DOHH2 (cell line): ENCODE measurements at regions not wholly inside any gene's neighbourhood (a gene's known extent, or its start where the extent isn't known, plus 50 kb on each side); places are given as distances from the start of the nearest gene placed in this dataset.

Experiments used
- H3F3A ChIP-seq: fragments of 200-600 bp; sonication (generic), shearing (Covaris generic); 2 replicates; pipeline ENCODE4 v1.6.0; 2016; ENCODE audit warnings: antibody characterized with exemption, mild to moderate bottlenecking; ENCODE audit not compliant: control insufficient read depth, insufficient read depth
- H3K27ac ChIP-seq: fragments of 200-600 bp; sonication (generic); 2 replicates; pipeline ENCODE4 v1.5.1; 2014; ENCODE audit warnings: low read depth, mild to moderate bottlenecking, low read length, moderate library complexity
- H3K27me3 ChIP-seq: fragments of 200-600 bp; sonication (generic); 2 replicates; pipeline ENCODE4 v1.6.1; 2014; ENCODE audit warnings: mild to moderate bottlenecking, low read length, mixed read lengths; ENCODE audit not compliant: control insufficient read depth
- H3K36me3 ChIP-seq: fragments of 200-600 bp; sonication (generic); 2 replicates; pipeline ENCODE4 v1.6.1; 2014; ENCODE audit warnings: mild to moderate bottlenecking, low read length, moderate library complexity, mixed read lengths; ENCODE audit not compliant: control insufficient read depth
- H3K4me1 ChIP-seq: fragments of 200-600 bp; sonication (generic); 2 replicates; pipeline ENCODE4 v1.6.1; 2014; ENCODE audit warnings: mild to moderate bottlenecking, low read length, mixed read lengths; ENCODE audit not compliant: control insufficient read depth
- H3K4me2 ChIP-seq: fragments of 200-600 bp; sonication (generic); 2 replicates; pipeline ENCODE4 v1.6.0; 2014; ENCODE audit warnings: mild to moderate bottlenecking, low read length, moderate library complexity
- H3K4me3 ChIP-seq: fragments of 200-600 bp; sonication (generic); 2 replicates; pipeline ENCODE4 v1.5.1; 2014; ENCODE audit warnings: mild to moderate bottlenecking, low read length, mixed read lengths
- H3K79me2 ChIP-seq: fragments of 200-600 bp; sonication (generic); 2 replicates; pipeline ENCODE4 v1.6.1; 2014; ENCODE audit warnings: mild to moderate bottlenecking, low read length, mixed read lengths; ENCODE audit not compliant: control insufficient read depth
- H3K9me2 ChIP-seq: fragments of 200-600 bp; sonication (generic); replicated peaks from 2 replicates; pipeline ENCODE4 v1.6.1; 2014; ENCODE audit warnings: mild to moderate bottlenecking, low read length, mixed read lengths; ENCODE audit not compliant: control insufficient read depth
- H3K9me3 ChIP-seq: fragments of 200-600 bp; sonication (generic); 2 replicates; pipeline ENCODE4 v1.6.1; 2014; ENCODE audit warnings: antibody characterized with exemption, low read length, mixed read lengths; ENCODE audit not compliant: control insufficient read depth, insufficient read depth
- H4K20me1 ChIP-seq: fragments of 200-600 bp; sonication (generic); 2 replicates; pipeline ENCODE4 v1.6.0; 2014; ENCODE audit warnings: low read depth, mild to moderate bottlenecking, antibody characterized with exemption, low read length, moderate library complexity; ENCODE audit not compliant: control insufficient read depth, insufficient read depth
- EZH2phosphoT487 ChIP-seq: fragments of 200-600 bp; sonication (generic); IDR thresholded peaks from 2 replicates; pipeline ENCODE4 v1.6.1; 2017; ENCODE audit warnings: borderline replicate concordance, mild to moderate bottlenecking, antibody characterized with exemption, low read length, moderate library complexity, mixed read lengths
- TF ChIP-seq, protein P1 (sequence below): fragments of 200-600 bp; sonication (generic); IDR thresholded peaks from one replicate; pipeline ENCODE4 v1.5.1; 2014; ENCODE audit warnings: antibody characterized with exemption, mild to moderate bottlenecking, low read depth, low read length; ENCODE audit not compliant: poor library complexity, severe bottlenecking

DNA sequence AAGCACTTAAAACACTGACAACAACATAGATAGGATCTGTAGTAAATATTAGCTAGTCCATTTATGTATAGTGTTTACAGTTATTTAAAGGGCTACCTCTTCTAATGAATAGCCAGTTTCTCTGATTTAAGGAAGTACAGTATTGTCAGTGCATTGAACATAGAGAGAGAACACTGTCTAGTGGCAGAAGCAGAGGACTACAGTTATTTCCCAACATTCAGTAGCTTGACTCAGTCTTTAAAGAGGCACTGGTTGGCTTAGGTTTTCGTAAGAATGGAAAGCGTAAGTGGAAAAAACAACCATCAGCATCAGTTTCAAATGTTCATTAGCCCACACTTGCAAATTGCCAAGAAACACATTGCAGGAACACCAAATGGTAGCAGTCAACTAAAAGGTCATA lies 125.0 kb upstream of the HMGA2 start:
- Histone ChIP-seq H3K9me3 (no peaks in the 10 kb centered on the region), H3K27me3 (no peaks in the 10 kb centered on the region), H4K20me1 (no peaks in the 10 kb centered on the region), H3K4me3 (no peak overlapping the region), H3K4me1 (no peaks in the 10 kb centered on the region), H3K36me3 (no peaks in the 10 kb centered on the region), H3K9me2 (no peaks in the 10 kb centered on the region), H3K27ac (no peak overlapping the region), H3K4me2 (no peak overlapping the region), H3K79me2 (no peaks in the 10 kb centered on the region), H3F3A (no peaks in the 10 kb centered on the region)
- TF ChIP-seq, protein P1, sequence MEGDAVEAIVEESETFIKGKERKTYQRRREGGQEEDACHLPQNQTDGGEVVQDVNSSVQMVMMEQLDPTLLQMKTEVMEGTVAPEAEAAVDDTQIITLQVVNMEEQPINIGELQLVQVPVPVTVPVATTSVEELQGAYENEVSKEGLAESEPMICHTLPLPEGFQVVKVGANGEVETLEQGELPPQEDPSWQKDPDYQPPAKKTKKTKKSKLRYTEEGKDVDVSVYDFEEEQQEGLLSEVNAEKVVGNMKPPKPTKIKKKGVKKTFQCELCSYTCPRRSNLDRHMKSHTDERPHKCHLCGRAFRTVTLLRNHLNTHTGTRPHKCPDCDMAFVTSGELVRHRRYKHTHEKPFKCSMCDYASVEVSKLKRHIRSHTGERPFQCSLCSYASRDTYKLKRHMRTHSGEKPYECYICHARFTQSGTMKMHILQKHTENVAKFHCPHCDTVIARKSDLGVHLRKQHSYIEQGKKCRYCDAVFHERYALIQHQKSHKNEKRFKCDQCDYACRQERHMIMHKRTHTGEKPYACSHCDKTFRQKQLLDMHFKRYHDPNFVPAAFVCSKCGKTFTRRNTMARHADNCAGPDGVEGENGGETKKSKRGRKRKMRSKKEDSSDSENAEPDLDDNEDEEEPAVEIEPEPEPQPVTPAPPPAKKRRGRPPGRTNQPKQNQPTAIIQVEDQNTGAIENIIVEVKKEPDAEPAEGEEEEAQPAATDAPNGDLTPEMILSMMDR: no peak
- no peak for TF ChIP-seq EZH2phosphoT487

DNA sequence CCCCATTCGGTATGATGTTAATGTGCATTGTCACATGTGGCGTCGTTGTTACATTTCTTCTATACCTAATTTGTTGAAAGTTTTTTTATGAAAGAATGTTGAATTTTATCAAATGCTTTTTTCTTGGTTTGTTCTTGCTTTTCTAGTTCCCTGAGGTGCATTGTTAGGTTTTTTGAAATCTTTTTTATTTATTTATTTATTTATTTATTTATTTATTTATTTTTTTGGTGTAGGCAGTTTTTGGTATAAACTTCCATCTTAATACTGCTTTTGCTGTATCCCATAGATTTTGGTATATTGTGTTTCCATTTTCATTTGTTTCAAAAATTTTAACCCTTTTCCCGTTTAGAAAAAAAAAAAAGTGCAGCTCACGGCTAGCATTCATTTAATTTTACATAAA lies 121.1 kb upstream of the HMGA2 start:
- no peak overlapping the region for H3K4me2 ChIP-seq
- H3K9me3 ChIP-seq: no peaks in the 10 kb centered on the region
- no peaks in the 10 kb centered on the region for H3K79me2 ChIP-seq
- H3K9me2 ChIP-seq: no peaks in the 10 kb centered on the region
- no peaks in the 10 kb centered on the region for H3K4me1 ChIP-seq
- H3K27ac ChIP-seq: no peak overlapping the region
- no peaks in the 10 kb centered on the region for H3K27me3 ChIP-seq
- H4K20me1 ChIP-seq: no peaks in the 10 kb centered on the region
- TF ChIP-seq EZH2phosphoT487: no peak
- TF ChIP-seq, protein P1: no peak
- H3K4me3 ChIP-seq: no peak overlapping the region
- H3F3A ChIP-seq: no peaks in the 10 kb centered on the region
- no peaks in the 10 kb centered on the region for H3K36me3 ChIP-seq

DNA sequence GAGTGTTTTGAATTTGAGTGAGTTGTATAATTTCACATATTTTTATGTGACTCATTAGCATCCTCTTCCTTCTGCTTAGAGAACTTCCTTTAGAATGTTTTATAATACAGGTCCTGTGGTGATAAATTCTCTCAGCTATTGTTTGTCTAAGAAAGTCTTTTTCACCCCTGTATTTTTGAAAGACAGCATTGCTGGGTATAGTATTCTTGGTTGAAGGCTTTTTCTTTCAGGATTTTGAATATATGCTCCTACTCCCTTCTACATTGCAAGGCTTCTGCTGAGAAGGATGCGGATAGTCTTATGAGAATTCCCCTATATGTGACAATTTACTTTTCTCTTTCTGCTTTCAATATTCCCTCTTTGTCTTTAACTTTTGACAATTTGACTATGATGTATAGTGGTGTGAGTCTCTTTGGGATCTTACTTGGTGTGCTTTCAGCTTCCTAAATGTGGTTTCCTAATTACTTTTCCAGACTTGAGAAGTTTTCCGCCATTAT lies 118.9 kb upstream of the HMGA2 start:
- Histone ChIP-seq H3K36me3 (no peaks in the 10 kb centered on the region), H3K9me3 (no peaks in the 10 kb centered on the region), H3F3A (no peaks in the 10 kb centered on the region), H3K27me3 (no peaks in the 10 kb centered on the region), H3K9me2 (no peaks in the 10 kb centered on the region), H3K4me2 (no peak overlapping the region), H3K4me1 (no peaks in the 10 kb centered on the region), H3K4me3 (no peak overlapping the region), H4K20me1 (no peaks in the 10 kb centered on the region), H3K79me2 (no peaks in the 10 kb centered on the region), H3K27ac (no peak overlapping the region)
- no peak for TF ChIP-seq EZH2phosphoT487
- TF ChIP-seq, protein P1: no peak
